ENCODE measurements at regions not wholly inside any gene's neighbourhood (a gene's known extent, or its start where the extent isn't known, plus 50 kb on each side); places are given as distances from the start of the nearest gene placed in this dataset.
"Not testable (repeated sequence)": the region's sequence is repeated elsewhere in the genome, so short reads cannot be mapped to it uniquely, and the experiment has no call there.

DNA sequence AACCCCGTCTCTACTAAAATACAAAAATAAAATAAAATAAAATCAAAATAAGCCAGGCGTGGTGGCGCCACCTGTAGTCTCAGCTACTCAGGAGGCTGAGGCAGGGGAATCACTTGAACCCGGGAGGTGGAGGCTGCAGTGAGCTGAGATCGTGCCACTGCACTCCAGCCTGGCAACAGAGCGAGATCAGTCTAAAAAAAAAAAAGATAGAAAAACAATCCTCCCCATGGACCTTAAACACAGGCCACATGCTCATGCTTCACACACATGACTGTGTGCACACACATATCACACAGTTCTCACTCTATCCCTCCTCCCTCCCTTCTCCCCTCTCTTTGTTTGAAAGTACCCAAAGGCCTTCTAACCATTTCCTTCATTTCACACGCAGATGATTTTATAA, 667.6 kb downstream of the UQCRFS1 start:
- TF ChIP-seq, protein P1, sequence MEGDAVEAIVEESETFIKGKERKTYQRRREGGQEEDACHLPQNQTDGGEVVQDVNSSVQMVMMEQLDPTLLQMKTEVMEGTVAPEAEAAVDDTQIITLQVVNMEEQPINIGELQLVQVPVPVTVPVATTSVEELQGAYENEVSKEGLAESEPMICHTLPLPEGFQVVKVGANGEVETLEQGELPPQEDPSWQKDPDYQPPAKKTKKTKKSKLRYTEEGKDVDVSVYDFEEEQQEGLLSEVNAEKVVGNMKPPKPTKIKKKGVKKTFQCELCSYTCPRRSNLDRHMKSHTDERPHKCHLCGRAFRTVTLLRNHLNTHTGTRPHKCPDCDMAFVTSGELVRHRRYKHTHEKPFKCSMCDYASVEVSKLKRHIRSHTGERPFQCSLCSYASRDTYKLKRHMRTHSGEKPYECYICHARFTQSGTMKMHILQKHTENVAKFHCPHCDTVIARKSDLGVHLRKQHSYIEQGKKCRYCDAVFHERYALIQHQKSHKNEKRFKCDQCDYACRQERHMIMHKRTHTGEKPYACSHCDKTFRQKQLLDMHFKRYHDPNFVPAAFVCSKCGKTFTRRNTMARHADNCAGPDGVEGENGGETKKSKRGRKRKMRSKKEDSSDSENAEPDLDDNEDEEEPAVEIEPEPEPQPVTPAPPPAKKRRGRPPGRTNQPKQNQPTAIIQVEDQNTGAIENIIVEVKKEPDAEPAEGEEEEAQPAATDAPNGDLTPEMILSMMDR (IDR thresholded peaks at IDR 0.05) = not testable (repeated sequence)
- not testable (repeated sequence) for TF ChIP-seq POLR2A (IDR thresholded peaks at IDR 0.05)

All from heart left ventricle (tissue), 13 donors.